AG09319 (cell line): ENCODE measurements at regions not wholly inside any gene's neighbourhood (a gene's known extent, or its start where the extent isn't known, plus 50 kb on each side); places are given as distances from the start of the nearest gene placed in this dataset.

Source experiments
- DNase-seq: peaks from one replicate; pipeline ENCODE4 v3.0.0-alpha.2; 2010; ENCODE audit warnings: low read depth; ENCODE audit errors: extremely low read depth
- TF ChIP-seq, protein P1 (sequence below): IDR thresholded peaks from 2 replicates; pipeline ENCODE4 v1.5.1; 2011; ENCODE audit warnings: low read depth, mild to moderate bottlenecking, inconsistent platforms, low read length, moderate library complexity

DNA sequence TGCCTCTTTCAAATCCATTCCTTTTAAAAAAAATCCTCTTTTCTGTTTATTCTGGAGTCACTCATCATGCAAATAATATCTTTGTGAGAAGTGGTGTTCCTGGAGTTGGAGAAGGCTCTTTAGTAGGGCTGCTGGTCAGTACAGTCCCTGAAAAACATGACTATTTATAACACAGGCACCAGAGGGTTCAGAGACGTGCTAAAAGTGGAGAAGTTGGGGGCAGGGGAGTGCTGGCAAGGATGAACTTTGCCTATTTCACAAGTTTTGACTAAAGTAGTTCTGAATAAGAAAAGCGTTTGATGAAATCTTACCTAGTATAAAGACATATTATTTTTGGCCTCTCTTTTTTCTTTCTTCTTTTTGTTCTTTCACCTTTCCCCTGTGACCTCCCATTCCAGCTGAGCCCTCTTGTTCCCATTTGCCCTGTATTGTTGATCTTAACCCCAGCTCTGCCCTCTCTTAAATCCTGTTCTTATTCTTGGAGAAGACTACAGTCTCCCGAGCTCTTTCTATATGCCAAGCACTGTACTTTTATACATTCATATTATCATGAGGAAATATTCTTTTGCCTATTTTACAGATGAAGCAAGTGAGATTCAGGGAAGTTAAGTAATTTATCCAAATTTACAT, 129.1 kb downstream of the TM9SF2 start:
- TF ChIP-seq, protein P1, sequence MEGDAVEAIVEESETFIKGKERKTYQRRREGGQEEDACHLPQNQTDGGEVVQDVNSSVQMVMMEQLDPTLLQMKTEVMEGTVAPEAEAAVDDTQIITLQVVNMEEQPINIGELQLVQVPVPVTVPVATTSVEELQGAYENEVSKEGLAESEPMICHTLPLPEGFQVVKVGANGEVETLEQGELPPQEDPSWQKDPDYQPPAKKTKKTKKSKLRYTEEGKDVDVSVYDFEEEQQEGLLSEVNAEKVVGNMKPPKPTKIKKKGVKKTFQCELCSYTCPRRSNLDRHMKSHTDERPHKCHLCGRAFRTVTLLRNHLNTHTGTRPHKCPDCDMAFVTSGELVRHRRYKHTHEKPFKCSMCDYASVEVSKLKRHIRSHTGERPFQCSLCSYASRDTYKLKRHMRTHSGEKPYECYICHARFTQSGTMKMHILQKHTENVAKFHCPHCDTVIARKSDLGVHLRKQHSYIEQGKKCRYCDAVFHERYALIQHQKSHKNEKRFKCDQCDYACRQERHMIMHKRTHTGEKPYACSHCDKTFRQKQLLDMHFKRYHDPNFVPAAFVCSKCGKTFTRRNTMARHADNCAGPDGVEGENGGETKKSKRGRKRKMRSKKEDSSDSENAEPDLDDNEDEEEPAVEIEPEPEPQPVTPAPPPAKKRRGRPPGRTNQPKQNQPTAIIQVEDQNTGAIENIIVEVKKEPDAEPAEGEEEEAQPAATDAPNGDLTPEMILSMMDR, result no peak
- no peak for DNase-seq

DNA sequence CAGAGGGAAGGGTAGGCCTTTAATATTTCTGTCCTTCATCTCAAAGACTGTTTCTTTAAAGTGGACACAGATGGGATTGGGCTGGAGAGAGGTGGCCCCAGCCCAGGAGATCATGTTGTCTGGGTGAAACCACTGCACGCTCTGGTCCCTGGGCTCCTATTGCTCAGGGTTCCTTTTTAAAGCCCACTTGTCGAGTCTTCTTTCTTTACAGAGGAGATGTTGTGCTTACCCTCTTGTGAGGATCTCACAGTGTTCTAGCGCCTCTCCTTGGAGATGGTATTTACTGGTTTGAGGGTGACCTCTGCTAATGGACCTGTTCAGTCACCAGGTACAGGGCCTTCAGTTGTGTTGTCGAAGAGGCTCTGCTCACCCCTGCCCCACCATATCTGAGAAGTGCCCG, 128.4 kb downstream of the TM9SF2 start:
- TF ChIP-seq, protein P1, result no peak
- DNase-seq, result no peak

DNA sequence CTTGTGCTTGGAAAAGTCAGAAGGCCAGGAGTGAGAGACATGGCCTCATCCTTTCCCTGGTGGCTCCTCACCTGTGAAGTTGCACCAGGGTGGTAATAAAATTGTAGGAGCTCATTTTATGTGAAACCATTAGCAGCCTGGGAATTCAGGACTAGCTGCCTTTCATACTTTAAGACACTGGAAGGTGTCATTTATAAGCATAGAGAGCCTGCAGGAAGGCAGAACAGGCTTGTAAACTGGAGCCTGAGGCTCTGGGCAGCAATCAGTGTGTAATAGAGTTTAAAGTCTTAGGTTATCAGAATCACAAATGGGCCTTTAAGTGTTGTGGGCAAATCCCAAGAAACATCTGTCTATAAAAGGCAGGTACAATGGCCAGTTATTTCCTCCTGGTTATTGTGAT, 127.2 kb downstream of the TM9SF2 start:
- DNase-seq, result no peak
- TF ChIP-seq, protein P1, result no peak

- no peak for DNase-seq
- TF ChIP-seq, protein P1, result no peak
Observed at GRCh38 chr13:99626461-99627082, 125.3 kb downstream of the TM9SF2 start.

- TF ChIP-seq, protein P1, result no peak
- no peak for DNase-seq
Observed at GRCh38 chr13:99624936-99625540, 123.8 kb downstream of the TM9SF2 start.

DNA sequence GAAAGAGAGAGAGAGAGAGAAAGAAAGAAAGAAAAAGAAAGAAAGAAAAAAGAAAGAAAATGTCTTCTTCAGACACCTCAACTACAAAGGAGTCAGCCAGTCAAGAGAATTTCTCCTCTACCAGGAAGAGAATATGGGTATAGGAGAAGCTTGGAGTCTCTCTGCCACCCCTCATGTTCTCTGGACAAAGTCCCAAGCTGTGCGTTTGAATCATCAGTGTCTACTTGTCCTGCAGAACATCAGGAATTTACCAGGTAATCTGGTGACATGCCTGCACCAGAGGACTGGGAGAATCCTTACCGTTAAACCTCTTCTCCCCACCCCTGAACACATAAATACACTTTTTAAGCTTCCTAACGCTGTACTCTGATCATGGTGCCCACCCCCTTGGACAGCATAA, 119.5 kb downstream of the TM9SF2 start:
- TF ChIP-seq, protein P1, result no peak
- DNase-seq, result no peak

GRCh38 chr13:99619207-99619606, 117.9 kb downstream of the TM9SF2 start:
- DNase-seq, result no peak
- TF ChIP-seq, protein P1, result no peak
